ENCODE measurements at regions not wholly inside any gene's neighbourhood (a gene's known extent, or its start where the extent isn't known, plus 50 kb on each side); places are given as distances from the start of the nearest gene placed in this dataset.

DNA sequence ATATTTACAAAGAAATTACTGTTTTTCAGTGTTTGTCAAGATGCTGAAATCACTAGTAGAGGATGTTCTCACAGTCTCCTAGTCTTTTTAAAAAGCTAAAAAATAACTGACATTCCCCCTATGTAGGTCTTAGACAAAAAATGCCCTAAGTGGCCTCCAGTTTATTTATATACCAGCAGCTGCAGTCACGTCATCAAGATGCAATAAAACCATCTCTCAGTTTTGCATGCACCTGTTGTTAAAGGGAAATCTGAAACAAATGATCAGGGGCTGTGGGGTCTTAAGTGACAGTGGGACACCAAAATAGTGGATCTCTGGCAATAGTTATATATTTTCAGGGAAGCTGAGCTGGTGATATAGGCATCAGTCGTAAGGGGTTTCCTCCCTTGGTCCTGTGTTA lies 146.5 kb upstream of the ARPP21 start:
- no peak overlapping the region for H3K27ac ChIP-seq (ENCODE audit: low read depth in 1 of 2, low read length in 1 of 2)
- peak in 2 of 9 donors; percentile 25 to 51 for DNase-seq (ENCODE audit: low read depth in 6 of 9, low spot score in 9 of 9)
- WGBS: 65% methylated on average over 2 of the region's 2 CpGs
- H3K36me3 ChIP-seq (ENCODE audit: control insufficient read depth in 2 of 2, insufficient read depth in 2 of 2, low read length in 1 of 2): no peaks in the 10 kb centered on the region
- H3K4me1 ChIP-seq (ENCODE audit: control insufficient read depth in 2 of 2, insufficient read depth in 2 of 2, low read length in 2 of 2): peaks cover 3 to 5% of the 10 kb centered on the region in 2 donors
- H3K9me3 ChIP-seq (ENCODE audit: control insufficient read depth in 2 of 2, insufficient read depth in 1 of 2, low read length in 1 of 2): no peaks in the 10 kb centered on the region
- no peaks in the 10 kb centered on the region for H3K27me3 ChIP-seq (ENCODE audit: control insufficient read depth in 2 of 2, insufficient read depth in 1 of 2, low read length in 1 of 2)
- no peak overlapping the region for H3K4me3 ChIP-seq (ENCODE audit: low read length in 2 of 2)

DNA sequence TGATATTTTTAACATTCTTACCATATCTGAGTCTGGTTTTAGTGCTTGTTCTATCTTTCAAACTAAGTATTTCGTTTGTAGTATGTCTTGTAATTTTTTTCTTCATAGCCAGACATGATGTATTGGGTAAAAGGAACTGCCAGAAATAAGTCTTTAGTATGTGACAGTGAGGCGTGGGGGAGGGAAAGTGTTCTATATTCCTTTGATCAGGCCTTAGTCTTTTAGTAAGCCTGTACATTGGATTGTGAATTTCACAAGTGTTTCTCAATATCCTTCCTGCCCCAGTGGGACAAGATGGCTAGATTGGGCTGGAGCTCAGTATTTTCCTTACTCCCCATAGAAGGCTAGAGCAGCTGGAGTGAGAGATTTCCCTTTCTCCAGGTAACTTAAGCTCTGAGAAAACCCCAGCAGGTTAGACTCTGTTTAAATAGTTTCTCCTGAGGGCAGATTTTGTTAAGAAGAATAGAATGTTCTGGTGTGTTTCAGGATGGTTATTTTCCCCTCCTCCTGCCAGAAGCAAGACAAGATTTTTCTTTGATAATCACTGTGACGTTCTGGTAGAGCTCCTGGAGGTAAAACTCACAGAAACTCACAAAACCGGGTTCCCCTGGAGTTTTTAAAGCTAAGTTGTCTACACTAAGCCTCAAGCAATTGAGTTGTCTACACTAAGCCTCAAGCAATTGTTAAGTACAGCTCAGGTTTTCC lies 140.7 kb upstream of the ARPP21 start:
- no peaks in the 10 kb centered on the region for H3K4me1 ChIP-seq (ENCODE audit: control insufficient read depth in 2 of 2, insufficient read depth in 2 of 2, low read length in 2 of 2)
- no peaks in the 10 kb centered on the region for H3K27me3 ChIP-seq (ENCODE audit: control insufficient read depth in 2 of 2, insufficient read depth in 1 of 2, low read length in 1 of 2)
- no peak overlapping the region for H3K4me3 ChIP-seq (ENCODE audit: low read length in 2 of 2)
- peak in 2 of 9 donors; percentile 18 to 36 for DNase-seq (ENCODE audit: low read depth in 6 of 9, low spot score in 9 of 9)
- H3K9me3 ChIP-seq (ENCODE audit: control insufficient read depth in 2 of 2, insufficient read depth in 1 of 2, low read length in 1 of 2): no peaks in the 10 kb centered on the region
- H3K27ac ChIP-seq (ENCODE audit: low read depth in 1 of 2, low read length in 1 of 2): no peak overlapping the region
- WGBS: 77% methylated on average over 4 of the region's 4 CpGs
- no peaks in the 10 kb centered on the region for H3K36me3 ChIP-seq (ENCODE audit: control insufficient read depth in 2 of 2, insufficient read depth in 2 of 2, low read length in 1 of 2)

DNA sequence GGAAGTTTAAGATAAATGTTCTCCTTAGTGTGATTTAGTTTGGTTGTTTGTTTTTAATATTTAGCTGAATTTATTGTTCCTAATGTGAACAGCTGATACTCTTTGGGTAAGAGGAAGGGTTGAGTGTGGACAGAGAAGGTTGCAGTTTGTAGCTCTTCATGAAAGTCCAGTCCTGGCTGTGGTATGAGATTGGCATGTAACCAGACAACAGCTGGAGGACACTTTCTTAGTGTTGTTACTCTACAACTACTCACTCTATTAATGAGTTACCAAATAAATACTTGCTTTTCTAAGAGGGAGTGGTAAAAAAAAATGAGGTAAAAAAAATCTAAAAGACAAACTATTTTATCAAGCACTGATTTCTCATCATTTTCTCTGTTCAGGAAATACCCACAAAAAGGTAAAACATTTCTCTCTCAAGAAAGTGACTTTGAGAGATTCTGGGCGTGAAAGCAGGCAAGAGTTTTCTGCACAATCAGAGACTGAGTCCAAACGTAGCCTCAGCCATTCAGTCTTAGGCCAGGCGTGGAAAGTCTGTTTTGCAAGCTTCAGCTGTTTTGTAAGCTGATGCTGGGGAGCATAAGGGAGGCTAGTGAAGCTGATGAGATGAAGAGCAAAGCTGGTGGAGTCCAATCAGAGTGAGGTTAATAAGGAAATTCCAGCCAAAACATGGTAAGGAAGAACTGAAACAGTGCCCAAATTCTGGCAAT lies 138.5 kb upstream of the ARPP21 start:
- Histone ChIP-seq H3K27ac (ENCODE audit: low read depth in 1 of 2, low read length in 1 of 2) (no peak overlapping the region), H3K27me3 (ENCODE audit: control insufficient read depth in 2 of 2, insufficient read depth in 1 of 2, low read length in 1 of 2) (no peaks in the 10 kb centered on the region), H3K9me3 (ENCODE audit: control insufficient read depth in 2 of 2, insufficient read depth in 1 of 2, low read length in 1 of 2) (peaks cover 0 to 4% of the 10 kb centered on the region in 2 donors), H3K36me3 (ENCODE audit: control insufficient read depth in 2 of 2, insufficient read depth in 2 of 2, low read length in 1 of 2) (no peaks in the 10 kb centered on the region), H3K4me3 (ENCODE audit: low read length in 2 of 2) (no peak overlapping the region), H3K4me1 (ENCODE audit: control insufficient read depth in 2 of 2, insufficient read depth in 2 of 2, low read length in 2 of 2) (peaks cover 0 to 11% of the 10 kb centered on the region in 2 donors)
- DNase-seq (ENCODE audit: low read depth in 6 of 9, low spot score in 9 of 9): no peak
- WGBS: 90% methylated on average over 3 of the region's 3 CpGs

DNA sequence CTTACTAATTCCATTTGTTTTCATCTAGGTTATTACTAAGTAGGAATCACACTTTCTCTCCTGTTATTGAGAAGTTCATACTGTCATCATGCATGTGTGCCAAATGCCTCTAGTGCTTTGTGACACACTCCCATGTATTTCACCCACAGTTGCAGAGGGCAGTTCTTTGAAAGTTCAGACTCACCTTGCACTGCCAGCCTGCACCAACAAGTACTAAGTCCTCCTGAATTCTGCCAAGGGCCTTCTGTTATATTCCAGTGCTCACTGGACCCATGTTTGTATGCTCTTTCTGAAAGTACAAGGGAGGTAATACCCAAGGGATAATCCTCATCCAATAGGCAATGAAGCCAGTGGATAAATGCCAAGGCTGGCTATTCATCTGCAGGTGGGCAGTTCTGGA lies 136.6 kb upstream of the ARPP21 start:
- no peaks in the 10 kb centered on the region for H3K27me3 ChIP-seq (ENCODE audit: control insufficient read depth in 2 of 2, insufficient read depth in 1 of 2, low read length in 1 of 2)
- H3K9me3 ChIP-seq (ENCODE audit: control insufficient read depth in 2 of 2, insufficient read depth in 1 of 2, low read length in 1 of 2): peaks cover 0 to 4% of the 10 kb centered on the region in 2 donors
- H3K4me3 ChIP-seq (ENCODE audit: low read length in 2 of 2): no peak overlapping the region
- DNase-seq (ENCODE audit: low read depth in 6 of 9, low spot score in 9 of 9): no peak
- peaks cover 0 to 11% of the 10 kb centered on the region in 2 donors for H3K4me1 ChIP-seq (ENCODE audit: control insufficient read depth in 2 of 2, insufficient read depth in 2 of 2, low read length in 2 of 2)
- no peaks in the 10 kb centered on the region for H3K36me3 ChIP-seq (ENCODE audit: control insufficient read depth in 2 of 2, insufficient read depth in 2 of 2, low read length in 1 of 2)
- H3K27ac ChIP-seq (ENCODE audit: low read depth in 1 of 2, low read length in 1 of 2): no peak overlapping the region

DNA sequence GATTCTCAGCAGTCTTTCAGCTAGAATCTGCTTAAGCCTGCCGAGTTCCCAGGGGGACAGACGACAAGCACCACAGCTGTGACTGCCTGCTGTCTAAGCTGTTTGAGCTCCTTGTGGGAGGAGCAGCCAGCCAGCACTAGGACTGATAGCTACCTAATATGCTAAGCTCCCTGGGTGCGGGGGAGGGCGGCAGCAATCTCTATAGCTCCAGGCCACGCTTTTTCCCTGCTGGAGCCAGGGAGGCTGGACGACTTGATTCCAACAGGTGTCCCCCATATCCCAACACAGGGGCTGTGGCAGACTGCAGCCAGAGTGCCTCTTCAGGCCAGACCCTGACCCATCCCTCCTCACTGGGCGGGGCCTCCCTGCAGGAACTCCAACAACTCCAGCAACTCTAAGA lies 134.1 kb upstream of the ARPP21 start:
- 62% methylated on average over 7 of the region's 7 CpGs for WGBS
- peak in 5 of 9 donors; percentile 14 to 62 (median 40) for DNase-seq (ENCODE audit: low read depth in 6 of 9, low spot score in 9 of 9)
- H3K4me1 ChIP-seq (ENCODE audit: control insufficient read depth in 2 of 2, insufficient read depth in 2 of 2, low read length in 2 of 2): peaks cover 0 to 11% of the 10 kb centered on the region in 2 donors

DNA sequence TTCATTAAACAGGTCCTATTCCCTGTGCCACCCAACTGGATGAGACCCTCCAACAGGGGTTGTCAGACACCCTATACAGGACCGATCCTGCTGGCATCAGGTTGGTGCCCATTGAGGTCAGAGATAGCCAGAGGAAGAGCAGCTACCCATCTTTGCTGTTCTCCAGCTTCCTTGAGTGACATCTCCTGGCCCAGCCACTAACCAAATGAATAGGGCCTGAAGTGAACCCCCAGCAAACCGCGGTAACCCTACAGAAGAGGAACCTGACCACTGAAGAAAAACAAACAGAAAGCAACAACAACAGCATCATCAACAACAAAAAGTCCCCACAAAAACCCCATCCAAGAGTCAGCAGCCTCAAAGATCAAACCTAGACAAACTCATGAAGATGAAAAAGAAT lies 133.6 kb upstream of the ARPP21 start:
- Histone ChIP-seq H3K4me1 (ENCODE audit: control insufficient read depth in 2 of 2, insufficient read depth in 2 of 2, low read length in 2 of 2) (peaks cover 0 to 11% of the 10 kb centered on the region in 2 donors), H3K36me3 (ENCODE audit: control insufficient read depth in 2 of 2, insufficient read depth in 2 of 2, low read length in 1 of 2) (no peaks in the 10 kb centered on the region), H3K4me3 (ENCODE audit: low read length in 2 of 2) (no peak overlapping the region), H3K9me3 (ENCODE audit: control insufficient read depth in 2 of 2, insufficient read depth in 1 of 2, low read length in 1 of 2) (peaks cover 0 to 4% of the 10 kb centered on the region in 2 donors), H3K27me3 (ENCODE audit: control insufficient read depth in 2 of 2, insufficient read depth in 1 of 2, low read length in 1 of 2) (no peaks in the 10 kb centered on the region), H3K27ac (ENCODE audit: low read depth in 1 of 2, low read length in 1 of 2) (no peak overlapping the region)
- 98% methylated on average over 3 of the region's 3 CpGs for WGBS
- DNase-seq (ENCODE audit: low read depth in 6 of 9, low spot score in 9 of 9): no peak

More for the DNA sequence above, 134.1 kb upstream of the ARPP21 start:
- H3K9me3 ChIP-seq (ENCODE audit: control insufficient read depth in 2 of 2, insufficient read depth in 1 of 2, low read length in 1 of 2): peaks cover 0 to 4% of the 10 kb centered on the region in 2 donors
- no peaks in the 10 kb centered on the region for H3K36me3 ChIP-seq (ENCODE audit: control insufficient read depth in 2 of 2, insufficient read depth in 2 of 2, low read length in 1 of 2)
- H3K27me3 ChIP-seq (ENCODE audit: control insufficient read depth in 2 of 2, insufficient read depth in 1 of 2, low read length in 1 of 2): no peaks in the 10 kb centered on the region
- H3K27ac ChIP-seq (ENCODE audit: low read depth in 1 of 2, low read length in 1 of 2): no peak overlapping the region
- H3K4me3 ChIP-seq (ENCODE audit: low read length in 2 of 2): no peak overlapping the region

DNA sequence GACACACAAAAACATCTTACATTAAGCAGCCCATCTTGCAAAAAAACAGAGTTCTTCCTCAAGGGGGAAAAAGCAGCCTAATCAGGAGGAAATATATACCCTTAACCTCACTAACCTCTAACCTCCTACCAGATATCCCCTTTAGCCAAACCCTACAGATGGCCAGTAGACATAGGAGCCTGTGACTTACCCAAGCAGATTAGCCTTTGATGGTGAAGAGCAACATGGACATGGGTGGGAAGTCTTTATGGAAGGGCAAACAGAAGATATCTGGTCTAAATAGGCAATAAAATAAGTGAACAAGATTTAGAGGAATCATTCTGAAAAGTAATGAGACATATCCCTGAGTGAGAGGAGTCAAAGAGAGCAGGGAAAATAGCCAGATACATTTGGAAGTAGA lies 119.4 kb upstream of the ARPP21 start:
- Histone ChIP-seq H3K4me3 (ENCODE audit: low read length in 2 of 2) (no peak overlapping the region), H3K36me3 (ENCODE audit: control insufficient read depth in 2 of 2, insufficient read depth in 2 of 2, low read length in 1 of 2) (no peaks in the 10 kb centered on the region), H3K27me3 (ENCODE audit: control insufficient read depth in 2 of 2, insufficient read depth in 1 of 2, low read length in 1 of 2) (no peaks in the 10 kb centered on the region), H3K27ac (ENCODE audit: low read depth in 1 of 2, low read length in 1 of 2) (no peak overlapping the region), H3K4me1 (ENCODE audit: control insufficient read depth in 2 of 2, insufficient read depth in 2 of 2, low read length in 2 of 2) (peaks cover 5 to 8% of the 10 kb centered on the region in 2 donors), H3K9me3 (ENCODE audit: control insufficient read depth in 2 of 2, insufficient read depth in 1 of 2, low read length in 1 of 2) (no peaks in the 10 kb centered on the region)
- no peak for DNase-seq (ENCODE audit: low read depth in 6 of 9, low spot score in 9 of 9)

DNA sequence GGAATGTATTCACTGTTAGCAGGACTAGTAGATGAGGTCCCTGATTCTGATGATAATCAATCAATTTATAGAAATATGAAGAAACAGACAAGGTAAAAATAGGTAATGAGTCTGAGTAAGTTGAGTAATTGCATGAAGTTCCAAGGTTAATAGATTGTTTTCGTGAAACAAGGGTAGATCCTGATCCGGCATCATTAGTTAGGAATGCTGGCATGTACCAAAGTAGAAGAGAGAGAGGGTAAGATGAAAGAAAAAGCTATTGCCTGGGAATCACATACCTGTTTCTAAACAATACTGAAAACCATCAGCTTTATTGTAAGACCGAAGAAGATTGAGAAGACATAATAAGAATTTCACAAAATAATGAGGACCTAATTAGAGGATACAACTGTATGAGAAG lies 118.1 kb upstream of the ARPP21 start:
- 98% methylated on average over 3 of the region's 3 CpGs for WGBS
- Histone ChIP-seq H3K4me3 (ENCODE audit: low read length in 2 of 2) (no peak overlapping the region), H3K9me3 (ENCODE audit: control insufficient read depth in 2 of 2, insufficient read depth in 1 of 2, low read length in 1 of 2) (no peaks in the 10 kb centered on the region), H3K4me1 (ENCODE audit: control insufficient read depth in 2 of 2, insufficient read depth in 2 of 2, low read length in 2 of 2) (peaks cover 5 to 8% of the 10 kb centered on the region in 2 donors), H3K27ac (ENCODE audit: low read depth in 1 of 2, low read length in 1 of 2) (no peak overlapping the region), H3K36me3 (ENCODE audit: control insufficient read depth in 2 of 2, insufficient read depth in 2 of 2, low read length in 1 of 2) (no peaks in the 10 kb centered on the region), H3K27me3 (ENCODE audit: control insufficient read depth in 2 of 2, insufficient read depth in 1 of 2, low read length in 1 of 2) (no peaks in the 10 kb centered on the region)
- DNase-seq (ENCODE audit: low read depth in 6 of 9, low spot score in 9 of 9): no peak

DNA sequence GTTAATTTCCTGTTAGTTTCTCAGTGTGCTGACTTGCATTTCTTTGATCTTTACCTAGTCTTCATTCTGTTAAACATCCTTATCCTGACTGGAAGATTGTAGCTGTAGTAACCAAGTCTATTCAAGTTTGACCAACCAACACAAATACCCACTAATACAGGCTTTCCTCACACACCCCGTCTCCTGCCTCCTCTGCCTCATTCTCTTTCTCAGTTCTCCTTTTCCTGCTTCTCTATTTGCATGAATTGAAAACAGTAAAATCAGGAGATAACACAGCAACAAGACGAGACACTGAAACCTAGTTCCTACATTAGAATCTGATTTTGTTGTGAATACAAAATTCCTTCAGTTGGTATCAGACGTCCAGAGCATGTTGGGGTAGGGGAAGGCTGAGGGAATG lies 116.9 kb upstream of the ARPP21 start:
- Histone ChIP-seq H3K9me3 (ENCODE audit: control insufficient read depth in 2 of 2, insufficient read depth in 1 of 2, low read length in 1 of 2) (no peaks in the 10 kb centered on the region), H3K27ac (ENCODE audit: low read depth in 1 of 2, low read length in 1 of 2) (no peak overlapping the region), H3K27me3 (ENCODE audit: control insufficient read depth in 2 of 2, insufficient read depth in 1 of 2, low read length in 1 of 2) (no peaks in the 10 kb centered on the region), H3K36me3 (ENCODE audit: control insufficient read depth in 2 of 2, insufficient read depth in 2 of 2, low read length in 1 of 2) (no peaks in the 10 kb centered on the region), H3K4me3 (ENCODE audit: low read length in 2 of 2) (no peak overlapping the region), H3K4me1 (ENCODE audit: control insufficient read depth in 2 of 2, insufficient read depth in 2 of 2, low read length in 2 of 2) (peaks cover 5 to 8% of the 10 kb centered on the region in 2 donors)
- DNase-seq (ENCODE audit: low read depth in 6 of 9, low spot score in 9 of 9): peak in 3 of 9 donors; percentile 7 to 24 (median 13)
- 85% methylated on average over 3 of the region's 3 CpGs for WGBS
